ENCODE measurements at regions not wholly inside any gene's neighbourhood (a gene's known extent, or its start where the extent isn't known, plus 50 kb on each side); places are given as distances from the start of the nearest gene placed in this dataset.

GRCh38 chr20:11056414-11056813, 382.6 kb upstream of the JAG1 start:
- FAIRE-seq: no peak
- DNase-seq (ENCODE audit: extremely low spot score, insufficient read length, low read depth): no peak

GRCh38 chr20:11057624-11058023, 383.8 kb upstream of the JAG1 start:
- FAIRE-seq (no peak), DNase-seq (ENCODE audit: extremely low spot score, insufficient read length, low read depth) (no peak)

GRCh38 chr20:11059659-11060058, 385.9 kb upstream of the JAG1 start:
- FAIRE-seq: no peak
- no peak for DNase-seq (ENCODE audit: extremely low spot score, insufficient read length, low read depth)

- no peak for DNase-seq (ENCODE audit: extremely low spot score, insufficient read length, low read depth)
- FAIRE-seq: no peak
These were observed 386.8 kb upstream of the JAG1 start for GRCh38 chr20:11060423-11061185.

DNA sequence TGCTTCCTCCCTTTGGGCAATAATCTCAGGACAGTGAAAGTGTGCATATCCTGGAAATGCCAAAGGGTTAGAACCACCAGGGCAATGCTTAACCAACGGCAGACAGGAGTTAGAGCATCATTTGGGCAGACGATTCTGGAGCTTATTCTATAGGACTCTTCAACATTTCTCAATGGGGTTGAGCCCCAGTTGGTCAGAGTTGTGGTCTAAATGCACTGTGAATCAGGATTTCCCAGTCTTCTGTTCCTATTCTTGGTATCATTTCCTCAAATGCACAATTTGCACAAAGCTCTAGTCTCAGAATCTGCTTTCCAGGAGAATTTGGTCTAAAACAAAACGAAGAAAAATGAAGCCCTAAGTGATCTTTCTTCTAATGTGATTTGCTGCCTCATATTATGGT, 389.6 kb upstream of the JAG1 start:
- DNase-seq (ENCODE audit: extremely low spot score, insufficient read length, low read depth) (no peak), FAIRE-seq (no peak)

DNA sequence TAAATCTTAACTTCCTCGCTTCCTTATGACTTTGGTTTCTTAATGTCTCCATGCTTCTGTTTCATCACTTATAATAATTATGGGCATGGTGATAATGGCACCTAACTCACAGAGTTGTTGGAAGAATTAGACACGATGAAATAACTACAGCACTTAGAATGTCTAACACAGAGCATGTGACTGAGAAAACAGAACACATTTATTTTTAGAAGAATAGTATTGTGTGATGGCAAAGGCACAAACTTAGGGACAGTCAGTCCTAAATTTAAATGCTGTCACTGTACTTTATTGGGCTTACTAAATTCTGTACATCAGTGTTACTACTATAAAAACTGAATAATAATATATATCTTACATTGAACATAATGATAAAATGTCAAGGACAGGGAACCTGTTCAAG, 391.1 kb upstream of the JAG1 start:
- FAIRE-seq (no peak), DNase-seq (ENCODE audit: extremely low spot score, insufficient read length, low read depth) (no peak)

DNA sequence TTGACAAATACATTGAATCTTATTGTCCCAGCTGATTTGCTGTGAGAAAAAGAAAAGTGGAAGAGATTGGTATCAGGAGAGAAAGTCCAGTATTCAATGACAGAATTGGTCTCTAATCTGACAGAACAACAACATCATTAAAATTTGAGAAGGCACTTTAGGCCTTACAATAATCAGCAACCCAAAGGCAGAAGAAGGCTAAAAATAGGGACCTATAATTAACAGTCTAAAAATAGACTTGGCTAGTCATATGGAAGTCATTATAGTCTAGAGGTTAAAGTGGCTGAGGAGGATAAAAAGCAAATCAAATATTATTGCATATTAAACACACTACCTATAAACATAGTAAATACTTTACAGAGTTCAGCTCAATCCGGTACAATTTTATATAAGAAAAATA, 393.6 kb upstream of the JAG1 start:
- no peak for FAIRE-seq
- DNase-seq (ENCODE audit: extremely low spot score, insufficient read length, low read depth): no peak

GRCh38 chr20:11072982-11073381, 399.2 kb upstream of the JAG1 start:
- FAIRE-seq (no peak), DNase-seq (ENCODE audit: extremely low spot score, insufficient read length, low read depth) (no peak)

DNA sequence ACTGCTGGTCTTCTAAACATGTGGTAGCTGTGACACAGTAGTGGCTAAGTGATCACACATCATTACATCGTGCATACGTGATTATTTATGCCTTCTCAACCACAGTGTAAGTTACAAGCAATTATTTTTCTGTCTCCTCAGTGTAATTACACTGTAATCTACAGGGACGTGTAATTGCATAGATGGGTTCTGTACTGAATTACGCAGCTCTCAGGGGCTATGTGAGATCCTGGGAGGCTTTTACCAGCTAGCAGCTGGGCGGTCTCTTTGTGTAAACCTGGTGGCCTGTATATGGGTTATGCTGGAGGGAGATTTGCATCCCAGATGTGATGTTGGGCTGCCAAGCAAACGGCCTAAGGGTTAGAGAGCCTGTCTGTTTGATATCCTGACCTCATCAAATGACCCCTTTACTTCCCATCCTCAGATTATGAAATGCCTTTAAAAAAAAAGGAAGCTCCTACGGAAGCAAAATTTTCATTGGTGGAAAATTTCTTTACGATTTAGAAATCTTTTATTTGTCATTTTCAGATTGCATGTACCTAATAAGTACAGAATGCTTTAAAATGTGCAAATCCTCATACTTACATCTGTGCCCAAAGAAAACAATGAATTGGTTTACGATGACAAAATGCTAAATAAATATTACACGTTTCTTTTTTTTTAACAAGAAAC, 402.8 kb upstream of the JAG1 start:
- no peak for DNase-seq (ENCODE audit: extremely low spot score, insufficient read length, low read depth)
- no peak for FAIRE-seq

DNA sequence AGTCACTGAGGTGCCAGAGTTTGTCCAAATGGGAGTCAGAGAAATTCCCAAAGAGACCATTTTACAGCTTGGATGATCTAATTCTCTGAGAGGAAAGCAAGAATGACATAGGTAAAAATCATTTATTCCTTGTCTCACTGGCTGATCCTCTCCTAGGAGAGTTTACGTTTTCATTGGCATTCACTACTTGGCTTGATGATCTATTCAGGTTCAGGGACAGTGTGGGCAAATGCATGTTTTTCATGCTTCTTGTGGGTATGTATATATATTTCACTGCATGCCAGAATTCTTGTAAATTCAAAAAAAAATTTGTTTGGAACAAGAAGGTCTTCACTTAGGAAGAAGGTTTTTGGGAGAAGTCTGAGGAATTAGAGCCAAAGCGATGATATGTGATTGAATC, 403.4 kb upstream of the JAG1 start:
- DNase-seq (ENCODE audit: extremely low spot score, insufficient read length, low read depth): no peak
- FAIRE-seq: no peak

DNA sequence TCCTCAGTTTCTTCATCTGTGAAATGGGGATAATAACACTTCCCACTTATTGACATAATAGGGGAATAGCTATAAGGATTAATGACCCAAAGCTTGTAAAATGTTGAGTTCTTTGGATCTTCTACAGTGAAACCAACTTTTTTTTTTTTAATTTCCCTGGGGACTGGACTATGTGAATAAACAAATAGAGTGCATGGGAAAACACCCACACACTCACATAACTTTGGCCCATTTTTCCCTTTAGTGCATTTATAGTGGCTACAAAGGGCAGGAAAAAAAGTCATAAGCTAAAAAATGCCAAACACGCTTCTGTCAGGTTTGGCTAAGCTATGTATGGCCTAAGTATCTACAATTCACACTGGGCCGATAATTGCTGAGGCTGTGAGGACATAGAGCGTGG, 406.2 kb upstream of the JAG1 start:
- no peak for DNase-seq (ENCODE audit: extremely low spot score, insufficient read length, low read depth)
- FAIRE-seq: no peak

DNA sequence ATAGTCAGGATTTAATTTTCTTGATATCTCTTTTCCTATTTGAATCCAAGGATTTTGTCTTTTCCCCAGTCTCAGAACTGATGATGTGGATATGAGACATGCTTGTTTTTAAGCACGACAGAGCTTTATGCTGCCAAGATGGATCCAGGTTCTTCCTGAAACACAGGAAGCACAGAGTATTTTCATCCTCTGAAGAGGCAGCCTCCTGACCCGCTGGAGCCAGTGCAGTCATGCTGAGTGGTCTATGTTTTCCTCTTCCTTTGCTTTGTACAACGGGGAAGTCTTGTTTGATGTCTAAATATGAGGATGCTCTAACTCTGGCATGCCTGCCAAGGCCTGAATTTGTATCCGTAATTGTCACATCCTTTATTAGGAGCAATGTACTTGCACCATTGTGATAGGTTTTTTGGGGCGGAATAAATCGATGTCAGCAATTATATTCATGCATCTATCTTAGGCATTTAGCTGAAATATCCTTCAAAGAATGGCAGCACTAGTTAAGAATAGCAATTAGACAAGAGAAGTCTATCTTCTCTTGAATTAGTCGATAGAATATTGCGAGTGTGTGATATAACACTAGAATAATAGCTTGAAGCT, 407.1 kb upstream of the JAG1 start:
- no peak for FAIRE-seq
- DNase-seq (ENCODE audit: extremely low spot score, insufficient read length, low read depth): no peak

GRCh38 chr20:11083841-11084240, 410.0 kb upstream of the JAG1 start:
- DNase-seq (ENCODE audit: extremely low spot score, insufficient read length, low read depth) (no peak), FAIRE-seq (no peak)

GRCh38 chr20:11084508-11084907, 410.7 kb upstream of the JAG1 start:
- FAIRE-seq: no peak

GRCh38 chr20:11086970-11087369, 413.2 kb upstream of the JAG1 start:
- DNase-seq (ENCODE audit: extremely low spot score, insufficient read length, low read depth): no peak
- no peak for FAIRE-seq

More at GRCh38 chr20:11084508-11084907, 410.7 kb upstream of the JAG1 start:
- DNase-seq (ENCODE audit: extremely low spot score, insufficient read length, low read depth): no peak

GRCh38 chr20:11090751-11091150, 417.0 kb upstream of the JAG1 start:
- no peak for DNase-seq (ENCODE audit: extremely low spot score, insufficient read length, low read depth)
- FAIRE-seq: no peak

DNA sequence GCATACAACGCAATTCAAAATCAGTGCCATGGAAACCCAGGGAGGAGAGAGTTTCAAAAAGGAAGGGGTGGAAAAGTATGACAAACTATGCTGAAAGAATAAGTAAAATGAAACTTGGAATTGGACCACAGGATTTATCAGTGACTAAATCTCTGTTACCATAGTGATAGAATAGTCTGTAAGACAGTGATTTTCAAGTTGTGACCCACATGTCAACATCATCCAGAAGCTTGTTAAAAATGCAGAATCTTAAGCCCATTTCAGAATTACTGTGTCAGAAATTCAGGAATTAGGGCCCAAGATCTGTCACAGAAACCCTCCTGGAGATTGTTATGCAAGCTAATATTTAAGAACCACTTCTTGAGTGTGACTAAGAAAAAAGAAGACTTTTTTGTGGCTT, 417.7 kb upstream of the JAG1 start:
- no peak for FAIRE-seq
- DNase-seq (ENCODE audit: extremely low spot score, insufficient read length, low read depth): no peak

- DNase-seq (ENCODE audit: extremely low spot score, insufficient read length, low read depth): no peak
- no peak for FAIRE-seq
These were observed 418.4 kb upstream of the JAG1 start for GRCh38 chr20:11092151-11092550.

DNA sequence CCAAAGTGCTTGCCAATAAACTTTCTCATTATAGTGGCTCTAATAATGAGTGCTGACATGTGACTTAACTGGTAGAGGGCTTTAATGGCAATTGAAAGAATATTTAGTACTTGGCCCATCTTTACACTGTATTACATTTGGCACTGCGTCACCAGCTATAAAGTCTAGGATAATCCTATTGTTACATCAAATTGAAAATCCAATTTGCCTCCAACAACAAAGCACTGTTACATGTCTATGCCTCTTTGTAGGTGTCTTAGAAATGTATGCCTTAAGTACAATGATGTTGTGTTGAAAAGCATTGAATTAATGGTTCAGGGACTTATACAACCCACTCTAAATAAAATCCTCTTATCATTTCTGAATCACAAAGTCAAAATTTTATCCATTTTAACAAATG, 420.4 kb upstream of the JAG1 start:
- DNase-seq (ENCODE audit: extremely low spot score, insufficient read length, low read depth): no peak
- FAIRE-seq: no peak

DNA sequence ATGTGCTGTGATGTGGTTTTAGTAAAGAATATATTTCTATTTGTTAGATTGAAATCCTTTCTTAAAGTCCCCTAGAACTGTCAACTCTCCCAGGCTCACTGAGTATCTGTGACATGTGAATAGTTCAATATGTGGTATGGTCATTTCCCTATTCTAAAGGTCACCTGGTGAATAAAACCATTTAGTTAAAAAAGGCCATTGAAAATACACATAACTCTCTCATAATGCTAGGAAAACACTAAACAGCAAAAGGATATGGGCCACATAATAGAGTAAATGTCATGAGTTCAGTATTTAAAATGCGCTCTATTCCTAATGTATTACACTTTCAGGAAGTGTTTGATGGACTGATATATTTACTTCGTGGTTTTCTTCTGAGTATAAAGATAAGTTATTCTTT, 420.9 kb upstream of the JAG1 start:
- DNase-seq (ENCODE audit: extremely low spot score, insufficient read length, low read depth) (no peak), FAIRE-seq (no peak)

DNA sequence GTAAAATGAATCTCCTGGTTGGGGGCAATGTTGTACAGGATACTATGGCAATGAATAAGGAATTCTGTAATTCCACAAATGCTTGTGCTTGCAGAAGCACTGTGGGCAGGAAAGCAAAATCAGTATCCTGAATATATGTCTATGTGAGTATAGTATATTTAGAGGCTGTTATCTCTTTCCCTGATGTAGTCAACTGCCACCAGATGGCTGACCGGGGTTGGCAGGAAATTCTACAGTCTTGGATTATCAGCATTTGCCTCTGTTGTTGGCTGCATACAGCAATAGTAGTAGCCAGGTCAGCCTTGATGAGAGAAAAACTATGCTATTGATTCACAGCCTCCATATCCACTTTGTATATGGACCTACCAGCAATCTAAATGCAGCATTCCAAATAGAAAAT, 425.1 kb upstream of the JAG1 start:
- no peak for DNase-seq (ENCODE audit: extremely low spot score, insufficient read length, low read depth)
- no peak for FAIRE-seq

All from GM18507 (cell line).